Right lobe of liver (tissue), 4 donors: ENCODE measurements at regions not wholly inside any gene's neighbourhood (a gene's known extent, or its start where the extent isn't known, plus 50 kb on each side); places are given as distances from the start of the nearest gene placed in this dataset.
"Not testable (repeated sequence)": the region's sequence is repeated elsewhere in the genome, so short reads cannot be mapped to it uniquely, and the experiment has no call there.

Experiments used
- POLR2A ChIP-seq: fragments of 450-650 bp; IDR thresholded peaks from one replicate; pipeline ENCODE4 v1.6.1; 2017; ENCODE audit warnings: antibody characterized with exemption, mild to moderate bottlenecking
- TF ChIP-seq, protein P1 (sequence below), 4 donors: fragments of 200-600 bp in 3 of 4; fragments of 450-650 bp in 1 of 4; IDR thresholded peaks; one replicate each; pipeline versions ENCODE4 v1.5.1 to v1.8.0; 2016 to 2022; ENCODE audit warnings: antibody characterized with exemption in 4 of 4, mild to moderate bottlenecking in 2 of 4
- donor health status: DM: no; HTN: no; CAD: no.
- donor health status: DM: no; HTN: no; CAD: no.
- donor health status: DM: no; HTN: yes; CAD: no.

DNA sequence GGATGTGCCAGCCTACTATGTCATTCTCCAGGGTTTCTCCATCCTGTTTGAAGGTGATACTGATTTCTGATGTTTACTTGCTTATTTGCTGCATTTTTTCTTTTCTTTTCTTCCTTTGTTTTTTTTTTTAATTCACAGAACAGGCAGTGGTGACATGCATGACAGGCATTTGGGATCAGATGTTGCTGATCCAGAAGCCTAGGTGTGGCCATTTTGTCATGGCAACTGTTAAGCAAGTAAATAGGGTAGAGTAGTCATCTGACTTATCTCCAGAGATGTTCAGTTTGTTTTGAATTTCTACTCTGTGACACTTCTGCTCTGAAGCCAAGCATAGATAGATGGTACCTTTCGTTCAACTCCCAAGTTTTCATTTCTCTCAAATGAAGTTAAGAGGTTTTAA, 85.4 kb upstream of the IKBKE start:
- TF ChIP-seq, protein P1, sequence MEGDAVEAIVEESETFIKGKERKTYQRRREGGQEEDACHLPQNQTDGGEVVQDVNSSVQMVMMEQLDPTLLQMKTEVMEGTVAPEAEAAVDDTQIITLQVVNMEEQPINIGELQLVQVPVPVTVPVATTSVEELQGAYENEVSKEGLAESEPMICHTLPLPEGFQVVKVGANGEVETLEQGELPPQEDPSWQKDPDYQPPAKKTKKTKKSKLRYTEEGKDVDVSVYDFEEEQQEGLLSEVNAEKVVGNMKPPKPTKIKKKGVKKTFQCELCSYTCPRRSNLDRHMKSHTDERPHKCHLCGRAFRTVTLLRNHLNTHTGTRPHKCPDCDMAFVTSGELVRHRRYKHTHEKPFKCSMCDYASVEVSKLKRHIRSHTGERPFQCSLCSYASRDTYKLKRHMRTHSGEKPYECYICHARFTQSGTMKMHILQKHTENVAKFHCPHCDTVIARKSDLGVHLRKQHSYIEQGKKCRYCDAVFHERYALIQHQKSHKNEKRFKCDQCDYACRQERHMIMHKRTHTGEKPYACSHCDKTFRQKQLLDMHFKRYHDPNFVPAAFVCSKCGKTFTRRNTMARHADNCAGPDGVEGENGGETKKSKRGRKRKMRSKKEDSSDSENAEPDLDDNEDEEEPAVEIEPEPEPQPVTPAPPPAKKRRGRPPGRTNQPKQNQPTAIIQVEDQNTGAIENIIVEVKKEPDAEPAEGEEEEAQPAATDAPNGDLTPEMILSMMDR (IDR thresholded peaks at IDR 0.05) = not testable (repeated sequence)
- TF ChIP-seq POLR2A = not testable (repeated sequence)
